Iris pigment epithelial cell (primary cell): ENCODE measurements at regions not wholly inside any gene's neighbourhood (a gene's known extent, or its start where the extent isn't known, plus 50 kb on each side); places are given as distances from the start of the nearest gene placed in this dataset.
A peak's percentile ranks its signal among the peaks of the same experiment; 100 is the strongest.

Experiments
- DNase-seq: peaks from one replicate; pipeline ENCODE4 v3.0.0-alpha.2; 2011; ENCODE audit warnings: low read depth

DNA sequence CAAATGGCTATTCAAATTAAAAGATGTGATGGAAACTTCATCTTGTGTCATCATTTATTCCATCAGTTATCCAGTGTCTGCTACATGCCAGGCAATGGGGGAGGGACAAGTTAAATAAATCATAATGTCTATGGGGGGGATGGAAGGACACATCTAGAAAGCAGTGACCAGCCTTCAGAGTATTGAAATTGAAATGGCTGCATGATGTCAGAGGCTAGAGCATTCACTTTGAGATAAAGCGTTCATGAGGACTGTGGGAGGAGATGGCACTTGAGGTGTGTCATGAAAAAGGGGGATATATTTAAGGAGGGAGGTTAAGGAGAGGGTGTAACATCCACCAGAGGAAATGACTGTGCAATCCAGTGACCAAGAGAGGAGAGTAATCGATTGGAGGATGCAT, 50.6 kb downstream of the SLIT2 start:
- DNase-seq: no peak

DNA sequence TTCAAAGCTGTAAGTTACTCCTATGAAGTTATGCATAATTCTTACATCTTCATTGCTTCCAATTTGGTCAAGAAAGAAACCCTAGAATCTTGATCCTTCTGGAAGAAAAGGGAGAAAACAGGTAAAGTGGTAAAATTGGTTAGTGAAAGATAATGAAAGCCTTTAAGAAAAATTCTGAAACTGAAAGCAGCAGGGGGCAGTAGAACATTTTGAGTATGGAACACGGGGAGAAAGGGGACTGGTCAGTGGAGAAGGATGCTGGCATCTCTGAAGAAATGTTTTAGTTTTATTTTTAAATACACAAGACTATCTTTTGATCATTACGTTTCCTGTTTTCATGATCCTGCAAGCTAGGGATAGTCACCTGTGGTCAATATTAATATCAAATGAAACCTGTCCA, 54.3 kb downstream of the SLIT2 start:
- DNase-seq: peak; percentile 67

DNA sequence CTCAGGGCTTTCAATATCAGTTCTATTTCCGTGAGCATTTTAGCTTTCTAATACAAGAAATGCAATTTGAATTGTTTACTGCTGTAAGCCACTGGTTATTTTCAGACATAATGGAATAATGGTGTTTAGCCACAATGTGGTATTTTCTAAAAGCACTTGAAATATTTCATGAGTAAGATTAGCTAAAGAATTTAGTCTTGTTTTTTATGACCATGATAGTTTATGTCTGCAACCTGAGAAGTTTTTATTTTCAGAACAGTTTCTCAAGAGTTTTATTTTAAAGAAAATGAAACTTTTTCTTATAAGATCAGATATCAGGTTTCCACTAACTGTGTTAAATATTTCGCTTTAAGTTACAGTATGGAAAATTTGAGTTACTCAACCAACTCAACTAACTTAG, 60.2 kb downstream of the SLIT2 start:
- peak; percentile 77 for DNase-seq

DNA sequence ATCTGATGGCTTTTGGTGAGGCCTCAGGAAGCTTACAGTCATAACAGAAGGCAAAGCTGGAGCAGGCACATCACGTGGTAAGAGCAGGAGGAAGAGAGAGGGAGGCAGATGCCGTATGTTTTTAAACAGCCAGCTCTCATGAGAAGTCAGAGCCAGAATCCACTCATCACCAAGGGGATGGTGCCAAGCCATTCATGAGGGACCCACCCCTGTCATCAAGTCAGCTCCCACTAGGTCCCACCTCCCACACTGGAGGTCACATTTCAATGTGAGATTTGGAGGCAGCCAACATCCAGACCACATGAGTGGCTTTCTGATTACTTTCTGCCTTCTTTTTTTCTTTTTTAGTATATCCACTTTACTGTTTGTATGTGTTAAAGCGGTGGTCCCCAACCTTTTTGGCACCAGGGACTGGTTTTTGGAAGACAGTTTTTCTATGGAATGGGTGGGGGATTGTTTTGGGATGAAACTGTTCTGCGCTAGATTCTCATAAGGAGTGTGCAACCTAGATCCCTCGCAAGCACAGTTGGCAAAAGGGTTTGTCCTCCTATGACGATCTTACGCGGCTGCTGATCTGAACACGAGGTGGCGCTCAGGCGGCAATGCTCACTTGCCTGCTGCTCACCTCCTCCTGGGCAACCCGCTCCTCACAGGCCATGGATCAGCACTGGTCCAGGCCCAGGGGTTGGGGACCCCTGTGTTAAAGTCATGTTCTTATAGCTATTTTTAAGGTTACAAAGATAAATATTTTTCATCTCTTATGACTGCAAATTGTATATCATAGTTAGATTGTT, 61.7 kb downstream of the SLIT2 start:
- no peak for DNase-seq

DNA sequence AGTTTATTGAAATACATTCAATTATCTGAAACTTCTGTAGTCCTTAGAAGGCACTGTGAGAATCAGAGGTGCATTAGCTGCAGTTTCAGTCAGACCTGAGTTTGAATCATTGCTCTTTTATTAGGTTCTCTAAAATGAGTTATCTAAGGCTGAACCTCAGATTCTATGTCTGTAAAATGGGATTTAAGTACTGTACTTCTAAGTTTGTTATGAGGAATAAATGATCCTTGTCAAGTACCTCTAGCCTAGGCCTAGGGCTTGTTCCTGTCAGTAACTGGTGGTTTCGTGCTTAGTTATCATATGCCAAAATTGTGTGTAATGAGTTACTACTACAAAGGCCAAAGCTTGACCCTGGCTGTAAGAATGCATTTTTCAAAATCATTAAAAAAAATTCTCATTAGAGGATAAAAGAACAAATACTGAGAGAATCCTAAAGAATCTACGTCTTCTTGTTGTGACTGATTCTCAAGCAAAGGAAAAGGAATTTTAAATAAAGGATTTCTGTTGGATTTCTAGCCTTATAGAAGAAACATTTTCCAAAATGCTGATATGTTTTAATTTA, 65.8 kb downstream of the SLIT2 start:
- peak; percentile 23 for DNase-seq

DNA sequence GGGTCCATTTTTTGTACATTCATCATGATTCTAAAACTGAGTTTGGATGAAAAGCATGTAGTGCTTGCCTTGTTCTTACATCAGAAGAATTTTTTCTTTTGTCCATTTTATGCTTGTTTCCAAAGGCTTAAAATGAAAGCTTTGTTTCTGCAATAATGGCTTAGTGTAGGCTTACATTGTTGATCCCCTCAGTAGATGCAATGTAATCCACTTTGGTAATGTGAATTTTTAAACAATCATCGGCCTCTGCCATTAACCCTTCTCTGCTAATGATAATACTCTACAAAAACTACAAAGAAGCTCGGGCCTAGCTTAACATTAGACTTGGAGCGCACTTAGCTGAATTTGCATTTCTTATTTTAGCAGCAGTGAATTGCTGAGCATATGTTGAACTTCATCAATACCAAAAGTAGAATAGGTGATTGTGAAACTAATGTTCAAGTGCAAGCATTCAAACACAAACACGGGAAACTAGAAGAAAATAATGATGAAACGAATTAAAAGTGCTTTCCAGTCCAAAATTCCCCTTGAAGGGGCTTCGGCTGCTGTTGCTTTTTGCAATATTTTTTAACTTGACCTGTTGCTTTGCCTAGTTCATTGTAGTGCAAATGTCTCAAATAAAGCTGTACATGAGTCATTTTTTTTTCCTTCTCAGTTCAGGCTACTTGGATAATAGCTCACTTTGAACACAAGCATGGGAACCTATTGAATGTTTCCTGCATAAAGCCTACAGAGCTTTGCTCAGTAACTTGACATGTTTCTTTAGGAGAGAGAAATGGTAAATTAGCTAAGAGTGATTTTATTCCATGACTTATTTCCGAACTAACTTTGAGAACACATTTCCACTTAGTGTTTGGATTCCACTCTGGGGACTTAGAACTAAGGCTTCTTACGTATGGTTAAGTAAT, 66.5 kb downstream of the SLIT2 start:
- peak; percentile 42 for DNase-seq

DNA sequence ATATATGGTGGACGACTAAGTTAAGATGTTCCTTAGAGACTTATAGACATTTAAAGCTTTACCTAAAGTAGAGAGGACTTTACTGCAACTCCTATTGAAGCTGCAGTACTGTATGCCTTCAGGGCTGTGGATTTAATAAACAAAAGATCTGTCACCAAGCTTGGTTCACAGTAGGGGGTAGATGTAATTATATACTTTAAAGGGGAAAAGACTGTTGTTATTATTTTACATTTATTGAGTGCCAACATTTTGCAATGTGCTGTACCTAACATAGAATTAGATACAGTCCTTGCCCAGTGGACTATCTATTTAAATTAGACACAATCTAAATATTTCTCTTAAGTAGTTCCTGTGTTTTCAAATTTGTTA, 67.2 kb downstream of the SLIT2 start:
- peak; percentile 16 for DNase-seq

DNA sequence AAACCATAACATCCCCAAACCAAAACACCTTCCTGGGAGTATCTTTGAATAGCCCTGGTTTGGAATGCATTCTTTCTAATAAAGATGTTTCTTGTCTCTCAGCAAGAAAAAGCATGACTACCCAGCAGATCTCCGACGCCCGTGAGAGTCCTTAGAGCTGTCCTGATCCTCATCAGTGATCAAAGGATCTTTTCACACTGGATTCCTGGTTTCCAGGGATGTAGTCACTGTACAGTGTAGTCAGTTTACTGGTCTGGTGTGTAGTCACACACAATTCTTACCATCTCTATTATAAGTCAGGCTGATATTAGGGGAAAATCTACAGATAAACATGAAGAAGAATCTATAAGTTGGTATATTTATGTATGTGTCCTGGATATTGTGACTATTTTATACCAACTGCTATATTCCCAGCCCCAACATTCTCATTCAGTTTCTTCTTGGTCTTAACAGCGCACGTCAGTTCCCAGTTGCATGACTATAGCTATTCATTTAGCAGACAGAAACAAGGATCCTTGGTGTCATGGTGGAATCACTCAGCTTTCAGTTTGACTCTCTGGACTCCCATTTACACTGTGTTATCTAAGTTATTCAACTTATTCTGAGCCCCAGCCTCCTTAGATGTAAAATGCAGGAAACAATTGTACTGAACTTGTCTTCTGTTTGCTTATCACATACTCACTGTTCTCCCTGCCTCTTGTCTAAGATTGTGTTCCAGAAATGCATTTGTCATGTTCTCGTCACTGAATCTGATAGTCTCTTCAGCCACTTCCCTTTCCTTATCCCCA, 68.3 kb downstream of the SLIT2 start:
- peak; percentile 13 for DNase-seq

DNA sequence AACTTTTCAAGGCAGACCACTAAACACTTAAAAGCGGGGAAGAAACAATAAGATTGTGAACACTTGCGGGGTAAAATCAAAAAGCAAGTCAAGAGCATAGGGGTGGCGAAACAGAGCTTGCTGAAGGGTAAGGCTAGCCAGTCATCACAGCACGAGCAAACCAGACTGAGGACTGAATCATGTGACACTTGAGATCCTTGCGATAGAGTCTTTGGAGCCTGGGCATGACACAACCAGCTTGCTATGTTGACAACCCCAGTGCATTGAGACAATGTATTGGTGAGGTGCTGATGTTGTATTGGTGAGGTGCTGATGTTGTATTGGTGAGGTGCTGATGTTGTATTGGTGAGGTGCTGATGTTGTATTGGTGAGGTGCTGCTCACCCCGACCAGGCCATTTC, 72.3 kb downstream of the SLIT2 start:
- DNase-seq: peak; percentile 45

DNA sequence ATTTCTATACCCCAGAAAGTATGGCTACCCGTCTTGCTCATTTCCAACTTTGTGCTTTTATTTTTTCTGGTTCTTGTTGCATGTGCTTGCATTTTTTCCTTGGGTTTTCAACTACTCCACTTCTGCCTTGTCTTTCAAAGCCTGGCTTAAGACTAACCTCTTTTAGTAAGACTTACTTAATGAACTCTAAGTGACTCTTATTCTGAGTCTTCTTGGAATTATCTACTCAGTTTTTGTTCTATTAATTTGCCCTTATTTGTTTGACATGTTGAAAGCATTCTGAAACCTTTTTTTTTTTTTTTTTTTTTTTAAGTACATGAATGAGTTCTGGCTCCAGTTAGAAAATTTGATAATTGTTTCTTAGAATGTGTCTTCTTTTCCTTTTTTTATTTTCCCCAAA, 74.8 kb downstream of the SLIT2 start:
- no peak for DNase-seq

DNA sequence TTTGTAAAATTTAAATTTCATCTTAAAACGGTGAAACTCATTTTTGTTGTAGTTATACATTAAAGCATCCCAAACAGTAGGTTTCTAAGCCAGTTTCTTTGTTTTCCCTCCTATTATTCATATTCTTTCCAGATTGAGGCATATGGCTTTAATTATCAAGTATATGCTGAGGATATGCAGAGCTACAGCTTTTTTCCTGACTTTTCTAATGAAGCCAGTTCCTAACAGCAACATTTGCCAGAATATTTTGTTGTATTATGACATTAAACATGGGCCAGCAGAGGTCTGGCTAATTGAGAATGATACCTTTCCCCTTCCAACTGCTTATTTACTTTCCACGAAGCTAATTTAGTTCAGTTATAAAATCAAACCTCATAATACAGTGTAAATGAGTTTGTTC, 75.3 kb downstream of the SLIT2 start:
- DNase-seq: no peak

DNA sequence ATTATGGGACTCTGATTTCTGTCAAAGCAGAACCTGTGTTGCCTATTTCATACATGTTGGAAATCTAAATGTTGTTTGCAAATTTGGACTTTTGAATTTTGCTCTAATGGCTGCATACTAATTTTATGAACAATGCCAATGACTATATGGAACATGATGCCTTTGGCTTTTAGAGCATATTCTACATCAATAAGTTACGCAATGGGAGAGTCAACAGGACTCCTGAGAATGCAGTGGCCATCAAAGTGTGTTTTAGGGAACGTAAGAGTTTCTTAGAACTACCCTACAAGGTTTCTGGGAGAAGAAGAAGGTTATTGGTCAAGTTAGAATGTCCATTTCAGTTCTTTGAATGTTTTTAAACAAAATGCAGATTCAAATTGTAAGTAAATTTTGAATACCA, 76.1 kb downstream of the SLIT2 start:
- DNase-seq: peak; percentile 15

DNA sequence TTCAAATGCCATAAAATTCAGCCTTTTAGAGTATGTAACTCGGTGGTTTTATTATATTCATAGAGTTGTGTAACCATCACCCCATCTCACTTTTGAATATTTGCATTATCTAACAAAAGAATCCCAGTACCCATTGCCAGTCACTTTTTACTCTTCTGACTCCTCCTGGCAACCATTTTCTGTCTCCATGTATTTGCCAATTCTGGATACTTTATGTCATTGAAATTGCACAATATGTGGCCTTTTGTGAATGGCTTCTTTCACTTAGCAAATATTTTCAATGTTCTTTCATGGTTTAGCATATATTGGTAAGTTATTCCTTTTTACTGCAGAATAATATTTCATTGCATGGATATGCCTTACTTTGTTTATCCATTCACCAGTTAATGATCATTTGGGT, 79.9 kb downstream of the SLIT2 start:
- peak; percentile 10 for DNase-seq

DNA sequence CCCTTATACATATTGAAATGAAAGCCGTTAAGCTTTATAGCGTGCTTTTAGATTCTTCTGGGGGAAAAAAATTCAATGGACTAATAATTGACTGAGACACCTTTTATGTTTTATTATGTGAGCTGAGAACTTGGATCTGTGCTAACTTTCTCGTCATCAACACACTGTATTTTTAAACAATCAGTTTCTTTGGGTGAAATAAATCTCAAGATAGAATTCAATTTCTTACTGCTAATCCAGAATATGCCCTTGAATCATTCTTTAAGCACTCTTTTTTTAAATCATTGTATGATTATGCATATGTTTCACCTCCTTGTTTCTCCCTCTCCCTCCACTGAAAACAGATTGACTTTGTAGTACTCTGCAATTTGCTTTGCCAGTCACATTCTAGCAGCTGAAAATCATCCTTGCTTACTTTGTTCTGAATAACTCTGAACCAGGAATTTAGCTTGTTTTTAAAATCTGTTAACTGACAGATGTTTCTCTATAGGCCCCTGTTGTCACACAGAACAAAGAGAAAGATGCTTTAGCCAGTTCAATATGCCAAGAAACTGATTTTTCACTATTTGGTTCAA, 81.5 kb downstream of the SLIT2 start:
- DNase-seq: no peak

DNA sequence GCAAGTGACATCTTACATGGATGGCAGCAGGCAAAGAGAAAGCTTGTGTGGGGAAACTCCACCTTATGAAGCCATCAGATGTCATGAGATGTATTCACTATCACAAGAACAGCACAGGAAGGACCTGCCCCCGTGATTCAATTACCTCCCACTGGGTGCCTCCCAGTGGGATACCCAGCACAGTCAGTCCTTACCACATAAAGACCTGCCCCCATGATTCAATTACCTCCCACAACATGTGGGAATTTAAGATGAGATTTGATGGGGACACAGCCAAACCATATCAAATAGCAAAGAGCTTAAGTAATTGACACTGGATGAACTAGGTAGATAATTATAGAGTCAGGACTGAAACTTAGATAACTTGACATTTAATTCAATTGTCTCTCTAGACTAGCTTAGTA, 85.6 kb downstream of the SLIT2 start:
- peak; percentile 49 for DNase-seq

DNA sequence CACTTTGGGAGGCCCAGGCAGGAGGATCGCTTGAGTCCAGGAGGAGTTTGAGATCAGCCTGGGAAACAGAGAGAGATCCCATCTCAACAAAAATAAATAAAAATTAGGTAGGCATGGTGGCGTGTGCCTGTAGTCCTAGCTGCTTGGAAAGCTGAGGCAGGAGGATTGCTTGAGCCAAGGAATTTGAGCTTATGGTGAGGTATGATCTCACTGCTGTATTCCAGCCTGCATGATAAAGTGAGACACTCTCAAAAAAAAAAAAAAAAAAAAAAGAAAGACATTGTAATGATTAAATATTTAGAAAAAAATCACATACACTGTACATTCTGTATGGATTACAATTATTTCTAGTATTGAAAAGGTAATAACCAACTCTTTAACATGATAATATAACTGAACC, 87.1 kb downstream of the SLIT2 start:
- peak; percentile 52 for DNase-seq

DNA sequence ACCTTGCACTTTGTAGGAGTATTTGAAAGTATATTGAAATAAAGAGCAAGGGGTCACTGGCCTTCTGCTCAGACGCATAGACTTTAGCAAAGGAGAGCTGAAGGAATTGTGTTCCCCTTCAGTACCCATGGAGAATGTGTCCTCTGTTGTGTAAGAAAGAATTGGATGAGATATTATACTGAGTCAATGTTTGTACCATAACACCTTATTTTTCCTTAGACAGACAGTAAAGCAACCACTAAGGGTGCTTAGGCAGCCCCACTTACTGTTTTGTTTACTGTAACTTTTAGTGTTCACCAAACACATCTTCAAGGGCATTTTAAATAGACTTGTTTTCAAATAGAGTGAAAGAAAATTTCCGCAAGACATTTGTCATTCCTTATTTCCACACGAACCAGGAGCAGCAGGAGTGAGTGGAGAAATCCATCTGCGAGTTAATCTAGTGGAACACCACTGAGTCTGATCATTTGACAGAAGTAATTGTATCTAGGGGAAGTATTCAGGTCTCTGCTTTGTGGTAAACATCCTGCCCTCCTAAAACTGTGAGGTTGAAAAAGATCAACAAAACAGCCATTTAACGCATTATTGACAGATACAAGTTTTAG, 89.5 kb downstream of the SLIT2 start:
- DNase-seq: no peak

DNA sequence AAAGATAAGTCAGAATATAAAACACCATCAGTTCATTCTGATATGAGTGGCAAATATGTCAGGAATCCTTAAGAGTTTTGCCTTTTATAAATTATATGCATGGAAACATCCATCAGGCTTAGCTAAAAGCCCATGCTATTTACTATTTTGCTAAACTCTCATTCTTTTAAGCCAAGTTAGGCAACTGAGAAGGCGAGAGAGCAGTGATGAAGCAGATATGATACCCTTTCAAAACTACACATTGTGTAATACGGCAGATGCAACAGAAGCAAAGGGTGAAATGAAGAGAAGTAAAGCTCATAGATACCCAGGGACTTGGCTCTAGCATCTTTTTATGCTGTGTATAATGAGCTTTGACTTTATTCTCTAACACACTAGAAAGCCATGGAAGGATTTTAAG, 95.8 kb downstream of the SLIT2 start:
- peak; percentile 72 for DNase-seq

DNA sequence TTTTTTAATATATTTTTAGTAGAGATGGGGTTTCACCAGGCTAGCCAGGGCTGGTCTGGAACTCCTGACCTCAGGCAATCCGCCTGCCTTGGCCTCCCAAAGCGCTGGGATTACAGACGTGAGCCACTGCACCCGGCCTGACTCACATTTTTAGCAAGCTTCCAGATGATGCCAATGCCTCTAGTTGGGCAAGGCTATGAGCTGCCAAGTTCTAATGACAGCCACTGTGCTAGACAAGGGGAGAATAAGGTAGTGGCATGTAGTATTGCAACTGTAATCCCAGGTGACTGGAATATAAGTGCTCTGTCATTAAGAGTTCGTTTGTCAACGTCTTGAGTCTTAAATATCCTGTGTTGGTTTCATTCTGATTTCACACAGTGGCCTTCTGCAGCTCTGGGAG, 96.7 kb downstream of the SLIT2 start:
- no peak for DNase-seq

DNA sequence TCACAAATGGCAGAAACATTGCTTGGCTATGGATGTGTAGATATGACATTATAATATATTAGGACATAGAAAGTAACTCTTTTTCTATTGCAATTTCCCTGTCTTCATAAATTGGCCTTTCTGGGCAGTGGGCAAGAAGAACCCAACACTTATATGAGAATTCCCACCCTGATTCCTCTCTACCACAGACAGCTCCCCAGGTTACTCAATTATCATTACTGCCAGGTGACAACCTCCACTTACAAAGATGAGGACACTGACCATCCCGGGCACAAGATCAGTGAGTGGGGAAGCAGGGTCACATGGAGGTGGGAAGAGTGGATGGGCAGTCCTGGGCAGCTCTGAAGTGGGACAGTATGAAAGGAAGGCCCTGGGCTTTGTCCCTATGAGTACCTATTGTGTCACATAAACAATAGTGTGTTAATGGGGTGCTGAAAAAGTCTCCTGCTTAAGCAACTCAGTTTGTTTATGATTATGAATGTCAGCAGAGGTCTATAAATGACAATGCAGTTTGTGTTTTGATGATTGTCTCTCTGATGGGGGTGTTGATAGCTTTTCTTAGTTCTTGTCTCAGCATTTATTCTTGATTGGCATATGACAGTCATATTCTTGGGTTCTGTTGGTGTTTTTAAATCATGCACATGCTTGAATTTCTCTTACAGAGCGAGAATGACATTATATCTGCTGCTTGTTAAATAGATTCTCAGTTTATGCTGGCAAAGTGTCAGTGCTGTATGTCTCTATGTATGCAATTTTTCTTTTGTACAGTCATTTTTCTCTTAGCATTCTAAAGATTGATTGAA, 99.9 kb downstream of the SLIT2 start:
- DNase-seq: no peak

DNA sequence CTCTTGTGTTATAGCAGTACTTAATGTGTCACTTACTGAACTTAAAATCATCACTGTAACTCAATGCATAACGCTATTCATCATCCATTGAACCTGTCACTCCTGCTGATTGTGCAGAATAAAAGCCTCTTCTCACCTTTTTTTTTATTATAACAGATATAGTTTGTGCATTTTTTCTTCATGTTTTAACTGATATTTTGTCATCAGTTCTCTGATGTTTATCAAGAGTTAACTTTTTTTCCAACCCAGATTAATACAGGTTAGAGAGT, 100.4 kb downstream of the SLIT2 start:
- no peak for DNase-seq
